GM18951 (cell line): ENCODE measurements at regions not wholly inside any gene's neighbourhood (a gene's known extent, or its start where the extent isn't known, plus 50 kb on each side); places are given as distances from the start of the nearest gene placed in this dataset.

ENCODE experiments used
- POLR2A ChIP-seq: IDR thresholded peaks from 4 replicates; pipeline ENCODE4 v1.6.1; 2011; ENCODE audit warnings: mild to moderate bottlenecking; ENCODE audit not compliant: insufficient read length, insufficient read depth; ENCODE audit errors: extremely low read depth
- in situ Hi-C: fragments of 300-500 bp; cut with MboI; formaldehyde crosslinking; loops from one replicate; pipeline ENCODE4 v1.12.0; 2022; ENCODE audit warnings: low sequenced_read_pairs, mixed read lengths, inconsistent platforms; ENCODE audit not compliant: unreplicated experiment

DNA sequence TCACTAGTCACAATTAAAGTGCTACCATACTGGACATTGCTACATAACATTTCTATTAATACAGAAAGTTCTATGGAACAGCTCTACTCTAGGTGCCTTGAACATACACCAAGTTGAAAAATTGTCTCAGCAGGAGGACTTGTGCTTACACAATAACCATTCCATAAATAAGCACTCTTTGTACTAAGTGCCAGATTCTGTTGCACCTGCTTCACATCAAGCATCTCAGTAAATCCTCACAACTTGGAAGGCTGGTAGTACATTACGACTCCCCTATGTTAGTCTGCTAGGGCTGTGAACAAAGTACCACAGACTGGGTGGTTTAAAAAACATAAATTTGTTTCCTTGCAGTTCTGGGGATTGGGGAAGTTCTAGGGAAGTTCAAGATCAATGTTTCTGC, 296.9 kb upstream of the NCKAP5 start:
- TF ChIP-seq POLR2A, result no peak
- in situ Hi-C loops, result no loop called here

DNA sequence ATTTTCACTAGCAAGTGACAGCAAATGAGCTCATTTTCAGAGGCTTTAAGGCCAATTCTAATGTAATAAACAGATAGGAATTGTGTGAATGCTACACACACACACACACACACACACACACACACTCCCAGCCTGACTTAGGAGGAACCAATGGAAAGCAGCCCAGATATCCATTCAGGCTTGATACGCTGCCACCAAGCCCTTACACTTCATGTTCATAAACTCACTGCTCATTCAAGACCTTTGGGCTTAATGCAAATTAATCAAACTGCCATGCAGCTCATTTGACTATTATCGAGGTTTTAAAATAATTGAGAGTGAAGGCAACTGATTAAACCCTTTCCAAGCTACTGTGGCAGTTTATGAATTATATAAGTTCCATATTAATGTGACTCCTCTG, 298.9 kb upstream of the NCKAP5 start:
- in situ Hi-C loops, result no loop called here
- no peak for TF ChIP-seq POLR2A

DNA sequence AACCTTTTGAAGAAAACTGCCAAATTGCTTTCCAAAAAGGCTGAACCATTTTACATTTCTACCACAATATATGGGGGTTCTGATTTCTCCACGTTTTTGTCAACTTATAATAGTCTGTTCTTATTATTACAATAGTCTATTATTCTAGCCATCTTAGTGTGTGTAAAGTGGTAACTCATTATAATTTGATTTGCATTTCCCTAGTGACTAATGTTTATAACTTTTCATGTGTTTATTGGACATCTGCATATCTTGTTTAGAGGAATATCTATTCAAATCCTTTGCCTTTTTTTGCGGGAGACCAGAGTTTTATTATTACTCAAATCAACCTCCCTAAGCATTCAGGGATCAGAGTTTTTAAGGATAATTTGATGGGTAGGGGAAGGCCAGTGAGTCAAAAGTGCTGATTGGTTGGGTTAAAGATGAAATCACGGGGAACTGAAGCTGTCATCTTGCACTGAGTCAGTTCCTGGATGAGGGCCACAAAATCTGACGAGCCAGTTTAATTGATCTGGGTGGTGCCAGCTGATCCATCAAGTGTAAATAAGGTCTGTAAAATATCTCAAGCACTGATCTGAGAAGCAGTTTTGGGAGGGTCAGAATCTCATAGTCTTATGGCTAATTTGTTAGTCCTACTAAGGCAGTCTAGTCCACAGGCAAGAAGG, 303.4 kb upstream of the NCKAP5 start:
- in situ Hi-C loops, result no loop called here
- TF ChIP-seq POLR2A, result no peak

DNA sequence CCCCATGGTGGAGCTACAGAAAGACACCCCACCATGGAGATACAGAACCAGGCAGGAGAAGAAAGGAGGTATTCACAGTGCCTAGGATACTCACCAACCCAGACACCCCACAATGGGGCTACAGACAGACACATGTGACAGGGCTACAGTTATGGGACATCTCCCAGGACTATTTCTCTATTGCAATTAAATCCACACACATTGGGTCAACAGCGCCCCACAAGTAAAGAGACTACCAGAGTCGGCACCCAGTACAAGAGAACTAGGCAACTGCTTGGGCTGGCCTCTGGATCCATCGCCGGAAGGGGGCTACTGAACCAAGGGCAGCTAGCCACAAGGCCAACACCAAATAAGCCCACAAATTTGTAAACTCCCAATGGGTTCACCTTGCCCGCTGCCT, 310.1 kb upstream of the NCKAP5 start:
- no peak for TF ChIP-seq POLR2A
- in situ Hi-C loops, result loop anchor here (25.0 kb wide), 3 partner anchors 209 to 559 kb away; no protein-coding TSS in a partner anchor

DNA sequence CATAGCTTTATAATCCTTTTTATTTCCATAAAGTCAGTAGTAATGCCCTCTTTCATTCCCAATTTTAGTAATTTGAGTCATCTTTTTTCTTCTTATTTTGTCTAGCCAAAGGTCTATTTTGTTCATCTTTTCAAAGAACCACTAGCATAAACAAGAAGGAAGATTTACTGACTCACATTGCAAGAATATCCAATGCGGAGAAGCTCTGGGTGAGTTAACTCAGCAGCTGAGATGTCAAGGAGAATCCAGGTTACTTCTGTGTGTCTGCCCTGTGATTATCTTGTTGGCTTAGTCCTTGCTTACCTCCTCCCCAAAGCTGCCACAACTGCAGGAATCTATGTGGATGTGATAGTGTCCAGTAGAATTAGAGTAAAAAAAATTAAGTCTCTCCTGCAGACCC, 311.4 kb upstream of the NCKAP5 start:
- no peak for TF ChIP-seq POLR2A
- in situ Hi-C loops, result loop anchor here (25.0 kb wide), 3 partner anchors 208 to 558 kb away; no protein-coding TSS in a partner anchor

DNA sequence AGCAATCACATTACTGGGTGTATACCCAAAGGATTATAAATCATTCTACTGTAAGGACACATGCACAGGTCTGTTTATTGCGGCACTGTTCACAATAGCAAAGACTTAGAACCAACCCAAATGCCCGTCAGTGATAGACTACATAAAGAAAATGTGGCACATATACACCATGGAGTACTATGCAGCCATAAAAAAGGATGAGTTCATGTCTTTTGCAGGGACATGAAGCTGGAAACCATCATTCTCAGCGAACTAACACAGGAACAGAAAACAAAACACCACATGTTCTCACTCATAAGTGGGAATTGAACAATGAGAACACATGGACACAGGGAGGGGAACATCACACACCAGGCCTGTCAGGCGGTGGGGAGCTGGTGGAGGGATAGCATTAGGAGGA, 313.9 kb upstream of the NCKAP5 start:
- in situ Hi-C loops, result loop anchor here (25.0 kb wide), 3 partner anchors 205 to 555 kb away; no protein-coding TSS in a partner anchor

DNA sequence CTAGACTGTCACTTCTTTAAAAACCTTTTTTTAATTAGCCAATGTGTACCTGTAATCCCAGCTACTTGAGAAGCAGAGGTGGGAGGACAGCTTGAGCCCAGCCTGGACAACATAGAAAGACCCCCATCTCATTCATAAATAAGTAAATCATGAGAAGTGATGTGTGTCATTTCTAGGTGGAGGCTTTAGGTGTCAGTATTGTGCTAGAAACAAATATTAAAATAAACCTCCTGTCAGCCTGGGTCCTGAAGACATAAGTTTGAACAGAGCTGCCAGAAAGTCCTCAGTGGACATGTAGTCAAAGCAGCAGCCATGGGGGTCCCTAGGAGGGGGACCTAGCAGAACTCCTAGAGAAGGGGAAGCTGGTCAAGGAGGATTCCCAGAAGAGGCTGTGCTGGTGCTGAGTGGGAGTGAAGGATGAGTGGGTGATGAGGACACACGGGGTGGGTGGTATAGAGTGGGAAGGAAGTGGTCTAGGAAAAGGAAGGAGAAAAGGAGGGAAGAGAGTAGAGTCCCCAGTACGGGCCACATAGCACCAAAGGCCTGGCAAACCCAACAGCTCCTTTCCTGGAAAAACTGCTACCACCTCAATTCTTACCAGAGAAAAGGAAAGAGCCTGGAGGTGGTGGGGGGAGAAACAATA, 316.6 kb upstream of the NCKAP5 start:
- in situ Hi-C loops, result loop anchor here (25.0 kb wide), 3 partner anchors 202 to 552 kb away; no protein-coding TSS in a partner anchor
- no peak for TF ChIP-seq POLR2A

DNA sequence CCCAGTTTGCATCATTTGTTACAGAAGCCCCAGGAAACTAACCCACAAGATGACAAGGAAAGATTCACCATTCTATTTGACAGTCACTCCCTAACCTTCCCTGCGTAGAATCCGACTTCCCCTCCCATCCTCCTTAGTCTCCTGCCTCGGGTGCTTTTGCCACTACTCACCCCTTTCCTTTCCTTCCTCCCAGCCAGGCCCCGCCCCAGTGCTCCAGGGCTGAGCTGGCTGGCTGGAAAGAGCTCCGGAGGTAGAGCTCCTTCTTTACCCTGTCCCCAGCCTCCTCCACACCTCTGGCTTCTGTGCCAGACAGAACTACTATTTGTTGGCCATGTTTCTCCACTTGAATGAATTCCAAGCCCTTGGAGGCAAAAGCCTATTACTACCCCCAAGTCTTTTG, 317.6 kb upstream of the NCKAP5 start:
- in situ Hi-C loops, result loop anchor here (25.0 kb wide), 3 partner anchors 201 to 551 kb away; no protein-coding TSS in a partner anchor
- TF ChIP-seq POLR2A, result no peak

DNA sequence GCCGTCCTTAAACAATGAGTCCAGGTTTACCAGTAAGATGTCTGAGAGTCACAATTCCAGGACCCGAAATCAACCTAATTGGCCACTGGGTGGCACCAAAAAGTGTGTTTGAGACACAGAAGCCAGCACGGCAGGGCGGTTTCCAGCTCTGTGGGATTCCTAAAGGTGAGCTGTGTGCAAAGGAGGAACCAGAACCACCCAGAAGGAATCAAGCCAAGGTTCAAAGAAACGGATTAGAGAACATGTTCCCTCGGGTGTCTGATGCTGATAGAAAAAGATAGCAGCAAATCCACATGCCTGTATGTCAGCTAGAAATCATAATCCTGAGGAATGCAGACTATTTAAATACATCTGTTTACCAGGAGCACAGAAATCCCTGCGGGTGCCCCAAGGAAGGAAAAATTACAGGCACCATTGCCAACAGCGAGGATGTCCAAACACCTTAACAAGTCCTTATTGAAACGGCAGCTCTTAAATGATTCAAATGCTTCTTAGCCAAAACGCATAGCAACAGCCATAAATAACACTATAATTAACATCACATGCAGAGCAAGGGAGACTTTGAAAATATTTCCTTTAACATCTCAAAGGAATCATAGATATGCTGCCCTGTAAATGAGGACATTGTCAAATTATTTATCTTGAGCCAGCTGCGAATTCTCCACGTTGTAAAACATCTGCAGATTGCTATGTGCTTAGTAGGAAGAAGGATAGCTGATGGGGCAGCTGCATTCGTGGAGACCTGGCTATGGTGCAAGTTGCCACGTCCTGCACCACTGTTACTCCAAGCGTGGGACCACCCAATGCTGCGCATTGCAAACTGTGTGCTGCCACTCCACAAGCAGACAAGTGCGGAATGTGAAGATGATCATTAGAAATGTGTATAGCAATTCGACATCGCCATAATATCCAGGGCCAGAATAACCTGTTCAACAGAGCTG, 318.7 kb upstream of the NCKAP5 start:
- in situ Hi-C loops, result loop anchor here (25.0 kb wide), 3 partner anchors 200 to 550 kb away; no protein-coding TSS in a partner anchor
- no peak for TF ChIP-seq POLR2A

DNA sequence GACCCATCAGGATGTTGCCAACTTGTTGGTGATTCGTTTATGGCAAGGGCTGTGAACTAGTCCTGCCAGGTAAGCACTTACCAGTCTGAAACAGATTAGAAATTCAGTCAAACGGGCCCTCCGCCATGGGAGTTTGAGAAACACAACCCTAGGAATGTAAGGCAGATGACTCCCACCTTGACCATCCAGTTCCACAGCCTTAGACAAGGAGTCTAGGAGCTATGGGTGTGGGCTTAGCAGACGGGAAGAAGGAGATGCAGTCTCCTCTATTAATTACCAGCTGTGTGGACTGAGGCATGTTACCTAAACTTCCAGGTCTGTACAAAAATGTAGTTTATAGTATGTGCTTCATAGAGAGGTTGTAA, 319.4 kb upstream of the NCKAP5 start:
- in situ Hi-C loops, result loop anchor here (25.0 kb wide), 3 partner anchors 200 to 550 kb away; no protein-coding TSS in a partner anchor
- TF ChIP-seq POLR2A, result no peak

DNA sequence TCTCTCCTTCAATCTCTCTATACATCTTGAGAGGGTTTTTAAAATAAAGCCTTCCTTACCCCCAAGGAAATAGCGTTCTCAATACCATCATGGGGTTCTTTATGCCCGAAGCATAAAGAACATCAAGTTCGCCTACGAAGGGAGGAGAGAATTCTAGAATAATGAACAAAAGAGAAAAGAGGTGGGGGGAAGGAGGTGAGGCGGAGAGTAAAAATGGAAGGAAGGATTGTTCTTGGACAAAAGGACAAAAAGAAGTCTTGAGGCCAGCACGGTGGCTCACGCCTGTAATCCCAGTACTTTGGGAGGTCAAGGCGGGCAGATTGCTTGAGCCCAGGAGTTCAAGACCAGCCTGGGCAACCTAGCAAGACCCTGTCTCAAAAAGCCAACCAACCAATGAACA, 319.8 kb upstream of the NCKAP5 start:
- no peak for TF ChIP-seq POLR2A
- in situ Hi-C loops, result loop anchor here (25.0 kb wide), 3 partner anchors 199 to 549 kb away; no protein-coding TSS in a partner anchor

DNA sequence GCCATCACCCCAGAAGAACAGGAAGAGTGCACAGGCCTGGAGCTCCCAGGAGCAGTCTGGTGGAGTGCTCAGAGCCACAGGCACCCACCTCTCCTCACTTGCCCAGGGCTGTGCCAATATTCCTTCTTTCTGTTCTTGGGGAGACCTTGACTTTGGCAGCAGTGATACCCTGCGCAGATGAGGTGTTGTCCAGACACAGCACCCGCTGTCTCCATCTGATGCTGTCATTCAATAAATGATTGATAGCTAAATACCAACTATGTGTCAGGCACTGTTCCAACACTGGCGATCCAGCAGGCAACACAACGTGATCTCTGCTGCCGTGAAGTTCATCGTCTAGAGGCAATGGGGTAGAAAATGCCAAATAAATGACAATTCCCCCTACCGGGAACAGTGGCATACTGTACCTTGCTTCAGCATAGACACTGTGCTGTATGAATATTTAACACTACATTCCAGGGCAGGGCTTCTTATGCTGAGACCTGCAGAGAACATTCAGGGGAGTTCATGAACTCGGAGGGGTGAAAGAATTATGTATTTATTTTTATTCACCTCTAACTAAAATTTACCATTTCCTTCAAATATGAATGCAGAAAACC, 320.5 kb upstream of the NCKAP5 start:
- in situ Hi-C loops, result loop anchor here (25.0 kb wide), 3 partner anchors 199 to 549 kb away; no protein-coding TSS in a partner anchor
- no peak for TF ChIP-seq POLR2A

DNA sequence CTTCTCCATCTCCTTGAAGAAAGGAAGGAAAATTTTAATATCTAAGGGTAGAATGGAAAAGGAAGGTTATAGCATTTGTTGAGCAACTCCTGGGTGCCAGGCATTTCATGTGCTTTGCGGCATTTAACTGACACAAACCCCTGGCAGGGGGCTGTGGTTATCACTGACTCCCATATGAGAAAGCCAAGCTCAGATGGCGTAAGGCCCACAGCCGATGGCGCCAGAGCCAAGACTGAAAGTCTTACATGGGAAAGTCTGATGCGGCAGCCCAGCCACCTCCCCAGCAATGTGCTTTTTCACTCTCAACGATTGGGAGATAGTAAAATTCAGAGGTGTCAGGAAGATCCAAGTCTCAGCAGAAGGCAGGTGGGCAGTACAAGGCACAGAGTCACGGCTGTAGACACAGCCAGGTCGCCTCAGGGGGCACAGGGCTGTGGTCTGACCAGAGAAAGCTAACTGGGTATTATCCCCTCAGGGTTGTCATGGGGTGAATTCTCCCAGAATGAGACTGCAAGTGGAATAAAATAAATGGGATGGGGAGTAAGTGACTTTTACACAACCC, 324.2 kb upstream of the NCKAP5 start:
- in situ Hi-C loops, result loop anchor here (25.0 kb wide), 3 partner anchors 195 to 545 kb away; no protein-coding TSS in a partner anchor
- TF ChIP-seq POLR2A, result no peak

DNA sequence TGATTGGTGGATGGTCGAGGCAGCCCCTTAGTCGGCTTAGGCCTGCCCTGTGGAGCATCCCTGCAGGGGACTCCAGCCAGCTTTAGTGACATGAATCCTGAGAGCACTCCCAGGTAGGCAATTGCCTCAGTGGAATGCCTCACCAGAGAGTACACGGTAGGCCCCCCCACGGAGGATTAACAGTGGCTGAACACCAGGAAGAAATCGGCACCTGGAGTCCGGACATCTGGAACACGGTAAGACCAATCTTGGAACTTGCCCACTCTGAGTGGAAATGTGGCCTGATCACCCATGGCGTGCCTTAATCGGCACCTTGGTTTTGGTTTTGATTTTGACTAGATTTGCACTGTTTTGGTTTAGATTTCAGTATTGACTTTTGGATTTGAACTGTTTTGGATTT, 326.2 kb upstream of the NCKAP5 start:
- no peak for TF ChIP-seq POLR2A
- in situ Hi-C loops, result loop anchor here (25.0 kb wide), 3 partner anchors 193 to 543 kb away; no protein-coding TSS in a partner anchor

DNA sequence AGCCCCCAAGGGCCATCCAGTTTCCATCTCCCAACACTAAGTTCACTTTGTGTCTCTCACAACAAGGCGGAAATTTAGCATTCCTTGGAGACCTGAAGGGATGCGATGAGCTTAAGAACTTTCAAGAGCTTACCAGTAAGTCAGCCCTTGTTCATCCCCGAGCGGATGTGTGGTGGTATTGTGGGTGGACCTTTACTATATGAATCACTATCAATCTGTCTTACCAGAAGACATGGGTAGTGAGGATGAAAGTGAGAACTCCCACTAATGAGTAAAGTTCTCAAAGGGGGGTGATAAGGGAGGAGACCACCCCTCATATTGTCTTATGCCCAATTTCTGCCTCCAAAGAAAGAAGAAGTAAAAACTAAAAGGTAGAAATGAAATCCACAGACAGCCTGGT, 329.6 kb upstream of the NCKAP5 start:
- in situ Hi-C loops, result loop anchor here (25.0 kb wide), 3 partner anchors 189 to 539 kb away; no protein-coding TSS in a partner anchor
